ENCODE measurements at regions not wholly inside any gene's neighbourhood (a gene's known extent, or its start where the extent isn't known, plus 50 kb on each side); places are given as distances from the start of the nearest gene placed in this dataset.

GRCh38 chr4:54607067-54607466, 50.7 kb upstream of the KIT start:
- FAIRE-seq (no peak), DNase-seq (ENCODE audit: insufficient read length, low spot score) (no peak)
- TF ChIP-seq CTCF (IDR thresholded peaks at IDR 0.05; ENCODE audit: insufficient read depth, missing control alignments), result no peak

GRCh38 chr4:54607521-54607920, 50.2 kb upstream of the KIT start:
- no peak for FAIRE-seq
- TF ChIP-seq CTCF (IDR thresholded peaks at IDR 0.05; ENCODE audit: insufficient read depth, missing control alignments), result no peak

More at GRCh38 chr4:54607521-54607920, 50.2 kb upstream of the KIT start:
- DNase-seq (ENCODE audit: insufficient read length, low spot score), result no peak

Data from D721Med (cell line).